BE2C (cell line): ENCODE measurements at regions not wholly inside any gene's neighbourhood (a gene's known extent, or its start where the extent isn't known, plus 50 kb on each side); places are given as distances from the start of the nearest gene placed in this dataset.

ENCODE experiments used
- DNase-seq: peaks from one replicate; pipeline ENCODE4 v3.0.0-alpha.2; 2020
- H3K27me3 ChIP-seq: fragments of 250-450 bp; sonication (Bioruptor Pico); 2 replicates; pipeline ENCODE4 v1.5.1; 2020; ENCODE audit warnings: mild to moderate bottlenecking
- H3K36me3 ChIP-seq: fragments of 250-450 bp; sonication (Bioruptor Pico); 2 replicates; pipeline ENCODE4 v1.5.1; 2020; ENCODE audit warnings: mild to moderate bottlenecking
- H3K4me1 ChIP-seq: fragments of 250-450 bp; sonication (Bioruptor Pico); 2 replicates; pipeline ENCODE4 v1.5.1; 2020
- H3K4me3 ChIP-seq: 2 replicates; pipeline ENCODE4 v1.5.1; 2011; ENCODE audit warnings: low read depth, low read length
- H3K9me3 ChIP-seq: fragments of 250-450 bp; sonication (Bioruptor Pico); 2 replicates; pipeline ENCODE4 v1.5.1; 2020
- CTCF ChIP-seq: IDR thresholded peaks from 2 replicates; pipeline ENCODE4 v1.5.1; 2012; ENCODE audit warnings: mild to moderate bottlenecking, low read depth, low read length

- TF ChIP-seq CTCF = no peak
- Histone ChIP-seq H3K4me1 (no peaks in the 10 kb centered on the region), H3K4me3 (no peak overlapping the region), H3K27me3 (no peaks in the 10 kb centered on the region), H3K9me3 (peaks cover 4% of the 10 kb centered on the region; the same call in 1 of the 2 replicates), H3K36me3 (no peaks in the 10 kb centered on the region)
- no peak for DNase-seq
These were observed 74.4 kb upstream of the YWHAQ start for GRCh38 chr2:9705196-9705595.

GRCh38 chr2:9707008-9707407 lies 76.2 kb upstream of the YWHAQ start:
- Histone ChIP-seq H3K36me3 (no peaks in the 10 kb centered on the region), H3K4me3 (no peak overlapping the region), H3K9me3 (peaks cover 4% of the 10 kb centered on the region; the same call in 1 of the 2 replicates), H3K27me3 (no peaks in the 10 kb centered on the region), H3K4me1 (no peaks in the 10 kb centered on the region)
- DNase-seq = no peak
- TF ChIP-seq CTCF = no peak

- DNase-seq = no peak
- TF ChIP-seq CTCF = no peak
- Histone ChIP-seq H3K4me3 (no peak overlapping the region), H3K4me1 (no peaks in the 10 kb centered on the region), H3K27me3 (no peaks in the 10 kb centered on the region), H3K9me3 (peaks cover 4% of the 10 kb centered on the region; the same call in 1 of the 2 replicates), H3K36me3 (no peaks in the 10 kb centered on the region)
These were observed 76.9 kb upstream of the YWHAQ start for GRCh38 chr2:9707611-9708160.

GRCh38 chr2:9708683-9709538 lies 78.1 kb upstream of the YWHAQ start:
- H3K4me1 ChIP-seq = no peaks in the 10 kb centered on the region
- DNase-seq = no peak
- peaks cover 4% of the 10 kb centered on the region; the same call in 1 of the 2 replicates for H3K9me3 ChIP-seq
- H3K4me3 ChIP-seq = no peak overlapping the region
- no peak for TF ChIP-seq CTCF
- no peaks in the 10 kb centered on the region for H3K36me3 ChIP-seq
- no peaks in the 10 kb centered on the region for H3K27me3 ChIP-seq

GRCh38 chr2:9709539-9710285 lies 78.9 kb upstream of the YWHAQ start:
- Histone ChIP-seq H3K4me1 (no peaks in the 10 kb centered on the region; the same call in 1 of the 2 replicates), H3K36me3 (no peaks in the 10 kb centered on the region), H3K27me3 (no peaks in the 10 kb centered on the region), H3K4me3 (no peak overlapping the region), H3K9me3 (peaks cover 4% of the 10 kb centered on the region; the same call in 1 of the 2 replicates)
- no peak for DNase-seq
- TF ChIP-seq CTCF = no peak
